Tibial nerve (tissue), 3 donors: ENCODE measurements at regions not wholly inside any gene's neighbourhood (a gene's known extent, or its start where the extent isn't known, plus 50 kb on each side); places are given as distances from the start of the nearest gene placed in this dataset.

Experiments used
- CTCF ChIP-seq, 5 experiments: fragments of 200-600 bp in 3 of 5; fragments of 450-650 bp in 2 of 5; sonication (generic) in 3 of 5; IDR thresholded peaks; one replicate each; pipeline ENCODE4 v1.5.1; 2016 to 2019; ENCODE audit warnings: antibody characterized with exemption in 5 of 5, mild to moderate bottlenecking in 3 of 5, moderate library complexity in 2 of 5
- POLR2A ChIP-seq, 2 donors: fragments of 450-650 bp; IDR thresholded peaks; one replicate each; pipeline ENCODE4 v1.6.1; 2017; ENCODE audit warnings: antibody characterized with exemption in 2 of 2, mild to moderate bottlenecking in 2 of 2, moderate library complexity in 2 of 2

GRCh38 chr6:63099772-63100459 lies 111.4 kb upstream of the FKBP1C start:
- TF ChIP-seq CTCF (IDR thresholded peaks at IDR 0.05) (no peak), POLR2A (IDR thresholded peaks at IDR 0.05) (no peak)
